Left ventricle myocardium inferior (tissue), 1 donor: ENCODE measurements at regions not wholly inside any gene's neighbourhood (a gene's known extent, or its start where the extent isn't known, plus 50 kb on each side); places are given as distances from the start of the nearest gene placed in this dataset.

ENCODE experiments used
- DNase-seq: peaks from one replicate; pipeline ENCODE4 v3.0.0-alpha.2; 2020
- H3K27ac ChIP-seq: fragments of 200-600 bp; replicated peaks from 2 replicates; pipeline ENCODE4 v1.8.0; 2021
- H3K27me3 ChIP-seq: fragments of 200-600 bp; 2 replicates; pipeline ENCODE4 v1.8.0; 2021; ENCODE audit warnings: low read depth
- H3K36me3 ChIP-seq: fragments of 200-600 bp; 2 replicates; pipeline ENCODE4 v1.8.0; 2021
- H3K4me1 ChIP-seq: fragments of 200-600 bp; 2 replicates; pipeline ENCODE4 v1.8.0; 2021
- H3K4me3 ChIP-seq: fragments of 200-600 bp; 2 replicates; pipeline ENCODE4 v1.8.0; 2021; ENCODE audit warnings: mild to moderate bottlenecking, moderate library complexity
- H3K9me3 ChIP-seq: fragments of 200-600 bp; replicated peaks from 2 replicates; pipeline ENCODE4 v1.8.0; 2021
- CTCF ChIP-seq: fragments of 200-600 bp; IDR thresholded peaks from 2 replicates; pipeline ENCODE4 v1.8.0; 2021; ENCODE audit warnings: antibody characterized with exemption, mild to moderate bottlenecking, borderline replicate concordance
- intact Hi-C: fragments of 100-400 bp; cut with micrococcal nuclease; formaldehyde crosslinking; loops from one replicate; pipeline ENCODE4 v1.11.0; 2022
- donor health status: DM: no; HTN: yes; CAD: no; lungs with severe emphysema.

GRCh38 chr20:55540486-55540885 lies 464.8 kb downstream of the CBLN4 start:
- no peaks in the 10 kb centered on the region for H3K4me1 ChIP-seq
- no peak overlapping the region for H3K27ac ChIP-seq
- no peaks in the 10 kb centered on the region for H3K27me3 ChIP-seq
- H3K9me3 ChIP-seq = no peaks in the 10 kb centered on the region
- H3K36me3 ChIP-seq = no peaks in the 10 kb centered on the region
- DNase-seq = no peak
- no peak for TF ChIP-seq CTCF
- H3K4me3 ChIP-seq = no peak overlapping the region
- intact Hi-C loops = no loop called here

- no peaks in the 10 kb centered on the region for H3K36me3 ChIP-seq
- no peak overlapping the region for H3K27ac ChIP-seq
- no peak for DNase-seq
- H3K4me1 ChIP-seq = no peaks in the 10 kb centered on the region
- no peaks in the 10 kb centered on the region for H3K9me3 ChIP-seq
- no peak for TF ChIP-seq CTCF
- H3K27me3 ChIP-seq = no peaks in the 10 kb centered on the region
- intact Hi-C loops = no loop called here
- no peak overlapping the region for H3K4me3 ChIP-seq
Measured at GRCh38 chr20:55540013-55540412, 465.3 kb downstream of the CBLN4 start.

- TF ChIP-seq CTCF = no peak
- H3K27ac ChIP-seq = no peak overlapping the region
- H3K4me3 ChIP-seq = no peak overlapping the region
- no peak for DNase-seq
- H3K4me1 ChIP-seq = no peaks in the 10 kb centered on the region
- no peaks in the 10 kb centered on the region for H3K36me3 ChIP-seq
- H3K27me3 ChIP-seq = no peaks in the 10 kb centered on the region
- intact Hi-C loops = no loop called here
- H3K9me3 ChIP-seq = no peaks in the 10 kb centered on the region
Measured at GRCh38 chr20:55538261-55538908, 466.9 kb downstream of the CBLN4 start.

GRCh38 chr20:55535366-55535765 lies 470.0 kb downstream of the CBLN4 start:
- H3K27me3 ChIP-seq = no peaks in the 10 kb centered on the region
- intact Hi-C loops = no loop called here
- no peak for DNase-seq
- H3K27ac ChIP-seq = no peak overlapping the region
- no peaks in the 10 kb centered on the region for H3K4me1 ChIP-seq
- TF ChIP-seq CTCF = no peak
- H3K36me3 ChIP-seq = no peaks in the 10 kb centered on the region
- H3K9me3 ChIP-seq = no peaks in the 10 kb centered on the region
- H3K4me3 ChIP-seq = no peak overlapping the region

GRCh38 chr20:55533632-55534031 lies 471.7 kb downstream of the CBLN4 start:
- Histone ChIP-seq H3K4me1 (no peaks in the 10 kb centered on the region), H3K4me3 (no peak overlapping the region), H3K9me3 (no peaks in the 10 kb centered on the region), H3K36me3 (no peaks in the 10 kb centered on the region), H3K27me3 (no peaks in the 10 kb centered on the region), H3K27ac (no peak overlapping the region)
- no peak for TF ChIP-seq CTCF
- DNase-seq = no peak
- intact Hi-C loops = no loop called here
